CD14-positive monocyte (primary cell): ENCODE measurements at regions not wholly inside any gene's neighbourhood (a gene's known extent, or its start where the extent isn't known, plus 50 kb on each side); places are given as distances from the start of the nearest gene placed in this dataset.

Source experiments
- DNase-seq, 3 donors: peaks; one replicate each; pipeline ENCODE4 v3.0.0-alpha.2; 2011 to 2022
- H2AFZ ChIP-seq: 2 replicates; pipeline ENCODE4 v1.6.0; 2012; ENCODE audit warnings: mild to moderate bottlenecking, low read depth, low read length, inconsistent platforms; ENCODE audit not compliant: insufficient read depth, poor library complexity, severe bottlenecking
- H3K27ac ChIP-seq, 2 donors: 1 replicate in 1 of 2; 2 replicates in 1 of 2; pipeline ENCODE4 v1.5.1; 2012 to 2013; ENCODE audit warnings: low read length in 2 of 2, control low read depth in 1 of 2, inconsistent platforms in 1 of 2, low read depth in 1 of 2, mild to moderate bottlenecking in 1 of 2
- H3K27me3 ChIP-seq, 2 donors: one replicate each; pipeline versions ENCODE4 v1.6.0 to v1.6.1; 2011 to 2013; ENCODE audit warnings: low read length in 2 of 2; ENCODE audit not compliant: control insufficient read depth in 2 of 2, insufficient read depth in 2 of 2
- H3K36me3 ChIP-seq, 2 donors: replicated peaks in 1 of 2; 1 replicate in 1 of 2; 2 replicates in 1 of 2; pipeline versions ENCODE4 v1.5.1 to v1.6.1; 2012 to 2013; ENCODE audit warnings: low read length in 2 of 2, control low read depth in 1 of 2, inconsistent platforms in 1 of 2, mild to moderate bottlenecking in 1 of 2; ENCODE audit not compliant: insufficient read depth in 2 of 2, control insufficient read depth in 1 of 2
- H3K4me1 ChIP-seq, 2 donors: 1 replicate in 1 of 2; 2 replicates in 1 of 2; pipeline versions ENCODE4 v1.5.1 to v1.6.1; 2012 to 2013; ENCODE audit warnings: low read length in 2 of 2, control low read depth in 1 of 2, inconsistent platforms in 1 of 2, mild to moderate bottlenecking in 1 of 2, moderate library complexity in 1 of 2; ENCODE audit not compliant: insufficient read depth in 2 of 2, control insufficient read depth in 1 of 2
- H3K4me2 ChIP-seq: replicated peaks from 2 replicates; pipeline ENCODE3; 2012; ENCODE audit warnings: low read length, moderate library complexity, mild to moderate bottlenecking; ENCODE audit not compliant: poor library complexity, severe bottlenecking; ENCODE audit errors: extremely low read depth
- H3K4me3 ChIP-seq, 3 experiments: fragments of 200-600 bp in 1 of 3; sonication (generic) in 1 of 3; replicated peaks in 1 of 3; 1 replicate in 2 of 3; 2 replicates in 1 of 3; pipeline ENCODE4 v1.5.1; 2011 to 2013; ENCODE audit warnings: low read length in 3 of 3, mild to moderate bottlenecking in 3 of 3, control low read depth in 2 of 3, low read depth in 2 of 3, inconsistent platforms in 1 of 3, moderate library complexity in 1 of 3
- H3K79me2 ChIP-seq: 2 replicates; pipeline ENCODE4 v1.6.0; 2012; ENCODE audit warnings: mild to moderate bottlenecking, control low read depth, inconsistent platforms, low read length, moderate library complexity; ENCODE audit not compliant: insufficient read depth
- H3K9ac ChIP-seq: 2 replicates; pipeline ENCODE4 v1.6.0; 2017; ENCODE audit warnings: low read length, mild to moderate bottlenecking; ENCODE audit not compliant: insufficient read depth, poor library complexity, severe bottlenecking
- H3K9me3 ChIP-seq, 2 donors: replicated peaks in 1 of 2; 1 replicate in 1 of 2; 2 replicates in 1 of 2; pipeline versions ENCODE4 v1.5.1 to v1.6.1; 2012 to 2013; ENCODE audit warnings: low read length in 2 of 2, control low read depth in 1 of 2; ENCODE audit not compliant: control insufficient read depth in 1 of 2, insufficient read depth in 1 of 2
- H4K20me1 ChIP-seq: 2 replicates; pipeline ENCODE4 v1.6.0; 2012; ENCODE audit warnings: mild to moderate bottlenecking, low read length, control low read depth, moderate library complexity; ENCODE audit not compliant: insufficient read depth
- H3K27ac Mint-ChIP-seq, 7 donors: one replicate each; pipeline ENCODE4 v1.8.0; 2020; ENCODE audit warnings: mild to moderate bottlenecking in 7 of 7, mixed read lengths in 7 of 7, moderate library complexity in 6 of 7, inconsistent platforms in 2 of 7
- H3K27me3 Mint-ChIP-seq, 3 donors: one replicate each; pipeline ENCODE4 v1.8.0; 2021 to 2022; ENCODE audit warnings: low read depth in 3 of 3, mild to moderate bottlenecking in 3 of 3, mixed read lengths in 3 of 3, moderate library complexity in 3 of 3, inconsistent platforms in 1 of 3
- H3K36me3 Mint-ChIP-seq, 2 donors: one replicate each; pipeline ENCODE4 v1.8.0; 2020; ENCODE audit warnings: mixed read lengths in 2 of 2, inconsistent platforms in 1 of 2, mild to moderate bottlenecking in 1 of 2
- H3K4me1 Mint-ChIP-seq: one replicate; pipeline ENCODE4 v1.8.0; 2020; ENCODE audit warnings: mild to moderate bottlenecking, mixed read lengths
- H3K4me3 Mint-ChIP-seq, 2 donors: one replicate each; pipeline ENCODE4 v1.8.0; 2020; ENCODE audit warnings: mild to moderate bottlenecking in 2 of 2, mixed read lengths in 2 of 2, moderate library complexity in 1 of 2
- H3K9me3 Mint-ChIP-seq, 7 donors: one replicate each; pipeline ENCODE4 v1.8.0; 2020 to 2022; ENCODE audit warnings: mixed read lengths in 7 of 7, mild to moderate bottlenecking in 6 of 7, moderate library complexity in 6 of 7, inconsistent platforms in 2 of 7
- WGBS: methylation state at CpG from one replicate; pipeline ENCODE4 v1.1.5; 2013; ENCODE audit warnings: missing lambda C conversion rate; ENCODE audit not compliant: insufficient coverage; 5-methylcytosine and 5-hydroxymethylcytosine counted together
- intact Hi-C, 2 donors: fragments of 100-400 bp; cut with micrococcal nuclease; formaldehyde crosslinking; loops; one replicate each; pipeline versions ENCODE4 v1.15.0 to v1.15.1; 2023
- TF ChIP-seq, protein P1 (sequence below): fragments of 200-600 bp; IDR thresholded peaks from one replicate; pipeline ENCODE4 v1.8.0; 2022; ENCODE audit warnings: antibody characterized with exemption, mild to moderate bottlenecking

- no peak overlapping the region for H3K4me3 Mint-ChIP-seq
- no peak overlapping the region for H3K9ac ChIP-seq
- no peaks in the 10 kb centered on the region for H3K36me3 Mint-ChIP-seq
- peaks cover 2 to 6% of the 10 kb centered on the region in 2 donors for H3K27me3 ChIP-seq
- TF ChIP-seq, protein P1, sequence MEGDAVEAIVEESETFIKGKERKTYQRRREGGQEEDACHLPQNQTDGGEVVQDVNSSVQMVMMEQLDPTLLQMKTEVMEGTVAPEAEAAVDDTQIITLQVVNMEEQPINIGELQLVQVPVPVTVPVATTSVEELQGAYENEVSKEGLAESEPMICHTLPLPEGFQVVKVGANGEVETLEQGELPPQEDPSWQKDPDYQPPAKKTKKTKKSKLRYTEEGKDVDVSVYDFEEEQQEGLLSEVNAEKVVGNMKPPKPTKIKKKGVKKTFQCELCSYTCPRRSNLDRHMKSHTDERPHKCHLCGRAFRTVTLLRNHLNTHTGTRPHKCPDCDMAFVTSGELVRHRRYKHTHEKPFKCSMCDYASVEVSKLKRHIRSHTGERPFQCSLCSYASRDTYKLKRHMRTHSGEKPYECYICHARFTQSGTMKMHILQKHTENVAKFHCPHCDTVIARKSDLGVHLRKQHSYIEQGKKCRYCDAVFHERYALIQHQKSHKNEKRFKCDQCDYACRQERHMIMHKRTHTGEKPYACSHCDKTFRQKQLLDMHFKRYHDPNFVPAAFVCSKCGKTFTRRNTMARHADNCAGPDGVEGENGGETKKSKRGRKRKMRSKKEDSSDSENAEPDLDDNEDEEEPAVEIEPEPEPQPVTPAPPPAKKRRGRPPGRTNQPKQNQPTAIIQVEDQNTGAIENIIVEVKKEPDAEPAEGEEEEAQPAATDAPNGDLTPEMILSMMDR, result no peak
- H4K20me1 ChIP-seq, result no peaks in the 10 kb centered on the region
- H3K27me3 Mint-ChIP-seq, result peaks cover 0 to 5% (median 2%) of the 10 kb centered on the region in 3 donors
- H3K4me3 ChIP-seq, result no peak overlapping the region
- no peaks in the 10 kb centered on the region for H3K4me1 Mint-ChIP-seq
- intact Hi-C loops, result no loop called here
- 80% methylated on average over 1 of the region's 1 CpG for WGBS
- no peak overlapping the region for H3K4me2 ChIP-seq
- H2AFZ ChIP-seq, result no peak overlapping the region
- no peaks in the 10 kb centered on the region for H3K36me3 ChIP-seq
- no peaks in the 10 kb centered on the region for H3K79me2 ChIP-seq
- H3K9me3 ChIP-seq, result no peaks in the 10 kb centered on the region
- no peak for DNase-seq
- H3K4me1 ChIP-seq, result no peaks in the 10 kb centered on the region
- H3K27ac ChIP-seq, result no peak overlapping the region
- no peak overlapping the region for H3K27ac Mint-ChIP-seq
- H3K9me3 Mint-ChIP-seq, result no peaks in the 10 kb centered on the region
These were observed 127.1 kb upstream of the ITGA1 start for GRCh38 chr5:52660621-52661020.

- H3K9me3 ChIP-seq, result no peaks in the 10 kb centered on the region
- H3K27me3 Mint-ChIP-seq, result peaks cover 0 to 3% (median 0%) of the 10 kb centered on the region in 3 donors
- H3K4me2 ChIP-seq, result no peak overlapping the region
- H3K36me3 Mint-ChIP-seq, result no peaks in the 10 kb centered on the region
- H3K27me3 ChIP-seq, result peaks cover 0 to under 1% of the 10 kb centered on the region in 2 donors
- no CpG with 5 or more reads among the region's 2 CpGs for WGBS
- H3K79me2 ChIP-seq, result no peaks in the 10 kb centered on the region
- H3K4me3 ChIP-seq, result no peak overlapping the region
- H3K9me3 Mint-ChIP-seq, result no peaks in the 10 kb centered on the region
- H2AFZ ChIP-seq, result no peak overlapping the region
- H3K27ac Mint-ChIP-seq, result no peak overlapping the region
- intact Hi-C loops, result no loop called here
- H3K36me3 ChIP-seq, result no peaks in the 10 kb centered on the region
- H3K9ac ChIP-seq, result no peak overlapping the region
- H4K20me1 ChIP-seq, result no peaks in the 10 kb centered on the region
- no peak for DNase-seq
- H3K4me3 Mint-ChIP-seq, result no peak overlapping the region
- H3K4me1 ChIP-seq, result no peaks in the 10 kb centered on the region
- H3K27ac ChIP-seq, result no peak overlapping the region
- peaks cover 2% of the 10 kb centered on the region for H3K4me1 Mint-ChIP-seq
- TF ChIP-seq, protein P1, result no peak
These were observed 125.7 kb upstream of the ITGA1 start for GRCh38 chr5:52661903-52662595.
